ENCODE measurements at regions not wholly inside any gene's neighbourhood (a gene's known extent, or its start where the extent isn't known, plus 50 kb on each side); places are given as distances from the start of the nearest gene placed in this dataset.

DNA sequence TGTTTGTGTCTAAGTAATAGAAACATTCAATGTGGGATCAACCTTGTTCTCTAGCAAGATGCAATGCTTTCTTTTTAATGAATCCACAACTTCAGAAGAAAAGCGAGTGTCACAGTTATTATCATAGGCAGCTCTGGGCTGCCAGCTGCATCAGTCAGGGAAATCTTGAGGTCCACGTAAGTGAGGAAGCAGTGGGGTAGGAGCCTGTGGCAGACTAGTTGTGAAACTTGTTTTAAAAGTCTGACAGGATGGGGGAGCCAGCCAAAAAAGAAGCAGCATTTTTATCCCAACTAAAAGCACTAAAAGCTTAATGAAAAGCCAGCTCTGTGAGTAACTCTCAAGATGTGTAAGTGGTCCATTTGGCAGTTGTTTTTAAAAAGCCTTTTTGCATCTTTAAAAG is 113.1 kb downstream of the ZNF326 start:
- WGBS (ENCODE audit: insufficient coverage) = 51% methylated on average over 2 of the region's 2 CpGs
- ChIA-PET POLR2A (interaction anchor here (0.6 kb wide), 1 partner anchor 28 kb away, joined by 3 read pairs; no protein-coding TSS in a partner anchor), CTCF (interaction anchor here (1.5 kb wide), 1 partner anchor 1170 kb away, joined by 3 read pairs; no protein-coding TSS in a partner anchor)
- Histone ChIP-seq H3K4me1 (ENCODE audit: control extremely low read depth in 1 of 4, control insufficient read depth in 4 of 4, insufficient read depth in 4 of 4, low read length in 3 of 4) (no peaks in the 10 kb centered on the region), H3K27me3 (replicated peaks in 2 of 5; ENCODE audit: control insufficient read depth in 4 of 5, insufficient read depth in 5 of 5, low read length in 4 of 5) (peaks cover 0 to 46% (median 5%) of the 10 kb centered on the region in 5 experiments), H3K36me3 (ENCODE audit: control insufficient read depth in 4 of 4, insufficient read depth in 4 of 4, low read length in 3 of 4) (no peaks in the 10 kb centered on the region), H3K27ac (ENCODE audit: insufficient read depth in 1 of 2, low read depth in 1 of 2, low read length in 2 of 2, poor library complexity in 1 of 2, severe bottlenecking in 2 of 2) (no peak overlapping the region), H3K9me3 (ENCODE audit: control extremely low read depth in 1 of 5, control insufficient read depth in 4 of 5, insufficient read depth in 2 of 5, low read depth in 1 of 5, low read length in 4 of 5) (no peaks in the 10 kb centered on the region), H3K4me3 (ENCODE audit: control insufficient read depth in 1 of 7, extremely low read depth in 1 of 7, insufficient read depth in 4 of 7, low read depth in 2 of 7, low read length in 6 of 7) (no peak overlapping the region)
- peak in 1 of 3 donors; percentile 4 for DNase-seq

DNA sequence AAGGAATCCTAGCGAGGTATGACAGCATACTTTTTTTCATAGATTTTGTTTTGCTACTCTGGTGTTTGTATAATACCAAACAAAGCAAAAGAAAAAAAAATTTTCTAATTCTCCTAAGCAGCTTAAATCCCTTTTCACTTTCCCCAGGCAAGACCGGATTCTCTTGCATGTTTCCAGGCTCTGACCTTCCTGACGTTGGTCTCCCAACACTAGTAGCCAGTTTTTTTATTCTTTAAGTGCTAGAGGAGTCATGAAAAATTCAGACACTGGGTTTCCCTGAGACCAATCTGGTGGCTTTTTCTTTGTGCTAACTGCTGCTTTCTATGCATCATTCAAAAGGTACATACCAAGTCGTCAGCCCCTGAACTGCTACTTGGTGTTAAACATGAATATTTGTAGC is 111.4 kb downstream of the ZNF326 start:
- Histone ChIP-seq H3K27ac (ENCODE audit: insufficient read depth in 1 of 2, low read depth in 1 of 2, low read length in 2 of 2, poor library complexity in 1 of 2, severe bottlenecking in 2 of 2) (no peak overlapping the region), H3K36me3 (ENCODE audit: control insufficient read depth in 4 of 4, insufficient read depth in 4 of 4, low read length in 3 of 4) (no peaks in the 10 kb centered on the region), H3K4me3 (ENCODE audit: control insufficient read depth in 1 of 7, extremely low read depth in 1 of 7, insufficient read depth in 4 of 7, low read depth in 2 of 7, low read length in 6 of 7) (no peak overlapping the region), H3K4me1 (ENCODE audit: control extremely low read depth in 1 of 4, control insufficient read depth in 4 of 4, insufficient read depth in 4 of 4, low read length in 3 of 4) (no peaks in the 10 kb centered on the region), H3K9me3 (ENCODE audit: control extremely low read depth in 1 of 5, control insufficient read depth in 4 of 5, insufficient read depth in 2 of 5, low read depth in 1 of 5, low read length in 4 of 5) (no peaks in the 10 kb centered on the region), H3K27me3 (replicated peaks in 2 of 5; ENCODE audit: control insufficient read depth in 4 of 5, insufficient read depth in 5 of 5, low read length in 4 of 5) (peaks cover 0 to 46% (median 5%) of the 10 kb centered on the region in 5 experiments)
- DNase-seq = no peak
- no CpG with 5 or more reads among the region's 4 CpGs for WGBS (ENCODE audit: insufficient coverage)
- ChIA-PET CTCF (no interaction called here), POLR2A (no interaction called here)

DNA sequence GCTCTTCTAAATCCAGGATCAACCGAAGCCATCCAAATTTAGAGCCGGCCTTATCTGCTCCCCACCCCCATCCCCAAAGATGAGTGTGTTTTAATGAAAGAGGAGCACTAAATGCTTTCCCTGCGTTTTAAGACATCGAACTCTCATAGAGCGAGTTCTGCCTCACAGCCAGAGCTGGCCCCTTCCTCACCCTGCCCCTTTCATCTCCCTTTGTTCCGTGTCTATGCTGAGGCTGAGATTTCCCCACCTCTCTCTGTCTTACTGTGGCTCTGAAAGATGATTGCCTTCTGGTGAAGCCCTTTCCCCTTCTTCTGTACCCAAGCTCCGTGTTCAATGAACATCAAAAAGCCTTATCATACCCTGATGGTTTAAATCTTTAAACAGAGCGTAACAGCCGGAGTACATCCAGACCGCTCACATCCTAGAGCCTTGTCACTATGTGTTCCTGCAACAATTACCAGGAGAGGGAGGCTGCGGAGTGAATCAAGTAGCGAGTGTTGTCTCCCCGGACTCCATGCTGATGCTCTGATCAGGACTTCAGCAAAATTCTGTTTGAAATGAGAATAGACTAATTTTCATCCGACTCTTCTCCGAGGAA is 110.1 kb downstream of the ZNF326 start:
- Histone ChIP-seq H3K4me1 (ENCODE audit: control extremely low read depth in 1 of 4, control insufficient read depth in 4 of 4, insufficient read depth in 4 of 4, low read length in 3 of 4) (no peaks in the 10 kb centered on the region), H3K4me3 (ENCODE audit: control insufficient read depth in 1 of 7, extremely low read depth in 1 of 7, insufficient read depth in 4 of 7, low read depth in 2 of 7, low read length in 6 of 7) (no peak overlapping the region), H3K36me3 (ENCODE audit: control insufficient read depth in 4 of 4, insufficient read depth in 4 of 4, low read length in 3 of 4) (no peaks in the 10 kb centered on the region), H3K27ac (ENCODE audit: insufficient read depth in 1 of 2, low read depth in 1 of 2, low read length in 2 of 2, poor library complexity in 1 of 2, severe bottlenecking in 2 of 2) (no peak overlapping the region), H3K27me3 (replicated peaks in 2 of 5; ENCODE audit: control insufficient read depth in 4 of 5, insufficient read depth in 5 of 5, low read length in 4 of 5) (peaks cover 0 to 42% (median 5%) of the 10 kb centered on the region in 5 experiments), H3K9me3 (ENCODE audit: control extremely low read depth in 1 of 5, control insufficient read depth in 4 of 5, insufficient read depth in 2 of 5, low read depth in 1 of 5, low read length in 4 of 5) (no peaks in the 10 kb centered on the region)
- POLR2A ChIA-PET = no interaction called here
- CTCF ChIA-PET = no interaction called here
- DNase-seq = no peak
- WGBS (ENCODE audit: insufficient coverage) = 91% methylated on average over 13 of the region's 15 CpGs

DNA sequence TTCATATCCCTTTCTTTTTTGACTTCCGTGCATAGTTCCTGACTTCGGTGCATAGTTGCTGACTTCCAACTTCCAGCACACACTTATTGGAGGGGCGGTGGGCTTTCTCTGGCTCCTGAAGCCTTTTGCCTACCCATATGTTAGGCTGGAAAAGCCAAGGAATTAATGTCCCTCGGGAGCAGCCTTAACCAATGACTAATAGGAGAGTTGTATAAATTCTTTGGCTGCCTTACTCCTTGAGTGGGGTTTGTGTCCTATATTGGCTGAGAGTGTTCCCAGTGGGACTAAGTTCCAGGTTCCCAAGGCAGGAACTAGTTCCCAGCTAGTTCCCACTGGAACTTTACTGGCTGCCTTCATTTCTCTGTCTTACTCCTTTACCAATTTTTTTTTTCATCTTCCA is 105.7 kb downstream of the ZNF326 start:
- no peaks in the 10 kb centered on the region for H3K36me3 ChIP-seq (ENCODE audit: control insufficient read depth in 4 of 4, insufficient read depth in 4 of 4, low read length in 3 of 4)
- peaks cover 0 to 8% (median 0%) of the 10 kb centered on the region in 5 experiments for H3K27me3 ChIP-seq (replicated peaks in 2 of 5; ENCODE audit: control insufficient read depth in 4 of 5, insufficient read depth in 5 of 5, low read length in 4 of 5)
- peaks cover 0 to 7% (median 3%) of the 10 kb centered on the region in 5 experiments for H3K9me3 ChIP-seq (ENCODE audit: control extremely low read depth in 1 of 5, control insufficient read depth in 4 of 5, insufficient read depth in 2 of 5, low read depth in 1 of 5, low read length in 4 of 5)
- ChIA-PET POLR2A (no interaction called here), CTCF (no interaction called here)
- H3K4me1 ChIP-seq (ENCODE audit: control extremely low read depth in 1 of 4, control insufficient read depth in 4 of 4, insufficient read depth in 4 of 4, low read length in 3 of 4) = no peaks in the 10 kb centered on the region
- H3K4me3 ChIP-seq (ENCODE audit: control insufficient read depth in 1 of 7, extremely low read depth in 1 of 7, insufficient read depth in 4 of 7, low read depth in 2 of 7, low read length in 6 of 7) = no peak overlapping the region
- H3K27ac ChIP-seq (ENCODE audit: insufficient read depth in 1 of 2, low read depth in 1 of 2, low read length in 2 of 2, poor library complexity in 1 of 2, severe bottlenecking in 2 of 2) = no peak overlapping the region
- 100% methylated on average over 3 of the region's 4 CpGs for WGBS (ENCODE audit: insufficient coverage)
- no peak for DNase-seq

DNA sequence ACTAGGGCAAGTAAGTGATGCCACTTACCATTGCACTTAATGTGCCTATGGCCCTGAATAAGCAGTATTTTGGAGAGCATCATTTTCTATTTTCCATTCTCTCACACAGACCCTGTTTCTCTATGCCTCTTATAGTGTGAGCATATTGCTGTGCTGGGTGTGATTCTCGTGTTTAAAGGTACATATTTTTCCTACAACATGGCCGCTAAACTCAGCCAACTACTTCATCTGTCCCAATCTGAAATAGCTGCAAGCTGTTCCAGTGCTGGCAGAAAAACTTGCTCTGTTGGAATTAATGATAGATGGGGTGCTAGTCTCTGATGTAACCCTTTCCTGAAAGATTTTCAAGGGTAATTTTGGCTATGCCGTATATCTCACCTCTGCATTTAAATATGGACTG is 97.5 kb downstream of the ZNF326 start:
- Histone ChIP-seq H3K9me3 (ENCODE audit: control extremely low read depth in 1 of 5, control insufficient read depth in 4 of 5, insufficient read depth in 2 of 5, low read depth in 1 of 5, low read length in 4 of 5) (peaks cover 0 to 9% (median 3%) of the 10 kb centered on the region in 5 experiments), H3K36me3 (ENCODE audit: control insufficient read depth in 4 of 4, insufficient read depth in 4 of 4, low read length in 3 of 4) (no peaks in the 10 kb centered on the region), H3K4me3 (ENCODE audit: control insufficient read depth in 1 of 7, extremely low read depth in 1 of 7, insufficient read depth in 4 of 7, low read depth in 2 of 7, low read length in 6 of 7) (no peak overlapping the region), H3K27ac (ENCODE audit: insufficient read depth in 1 of 2, low read depth in 1 of 2, low read length in 2 of 2, poor library complexity in 1 of 2, severe bottlenecking in 2 of 2) (no peak overlapping the region), H3K4me1 (ENCODE audit: control extremely low read depth in 1 of 4, control insufficient read depth in 4 of 4, insufficient read depth in 4 of 4, low read length in 3 of 4) (no peaks in the 10 kb centered on the region), H3K27me3 (replicated peaks in 2 of 5; ENCODE audit: control insufficient read depth in 4 of 5, insufficient read depth in 5 of 5, low read length in 4 of 5) (peaks cover 0 to 6% (median 0%) of the 10 kb centered on the region in 5 experiments)
- no peak for DNase-seq
- WGBS (ENCODE audit: insufficient coverage) = no CpG with 5 or more reads among the region's 3 CpGs
- CTCF ChIA-PET = no interaction called here
- POLR2A ChIA-PET = no interaction called here
